HEK293T (cell line): ENCODE measurements at regions not wholly inside any gene's neighbourhood (a gene's known extent, or its start where the extent isn't known, plus 50 kb on each side); places are given as distances from the start of the nearest gene placed in this dataset.

ENCODE experiments used
- CTCF ChIA-PET: fragments of 350-600 bp; formaldehyde crosslinking; extraction: SDS; loops from one replicate; lab custom pipeline; 2021; ENCODE audit warnings: antibody characterized with exemption, inconsistent platforms; lab: Yijun Ruan, JAX
- POLR2A ChIA-PET: fragments of 350-600 bp; formaldehyde crosslinking; extraction: SDS; loops from one replicate; lab custom pipeline; 2020; ENCODE audit warnings: antibody characterized with exemption, inconsistent platforms; lab: Yijun Ruan, JAX
- DNase-seq: peaks from one replicate; pipeline ENCODE4 v3.0.0; 2012; ENCODE audit warnings: mixed read lengths; ENCODE audit errors: extremely low spot score
- ARNT ChIP-seq: fragments of 450-650 bp; IDR thresholded peaks from 2 replicates; pipeline ENCODE4 v1.6.1; 2017; ENCODE audit warnings: mild to moderate bottlenecking
- BHLHE40 ChIP-seq: fragments of 450-650 bp; IDR thresholded peaks from 2 replicates; pipeline ENCODE4 v1.6.1; 2016; ENCODE audit warnings: mild to moderate bottlenecking, moderate library complexity, borderline replicate concordance
- CTBP1 ChIP-seq: fragments of 450-650 bp; IDR thresholded peaks from 2 replicates; pipeline ENCODE4 v1.6.1; 2016; ENCODE audit warnings: borderline replicate concordance
- ELF4 ChIP-seq: fragments of 450-650 bp; IDR thresholded peaks from 2 replicates; pipeline ENCODE4 v1.6.1; 2017; ENCODE audit warnings: antibody characterized with exemption
- FOXA1 ChIP-seq: fragments of 450-650 bp; IDR thresholded peaks from 2 replicates; pipeline ENCODE4 v1.6.1; 2016; ENCODE audit warnings: mild to moderate bottlenecking
- FOXK2 ChIP-seq: fragments of 450-650 bp; IDR thresholded peaks from 2 replicates; pipeline ENCODE4 v1.6.1; 2016; ENCODE audit warnings: mild to moderate bottlenecking
- FOXM1 ChIP-seq: fragments of 450-650 bp; IDR thresholded peaks from 2 replicates; pipeline ENCODE4 v1.6.1; 2017; ENCODE audit warnings: mild to moderate bottlenecking, borderline replicate concordance
- HDGF ChIP-seq: fragments of 450-650 bp; IDR thresholded peaks from 2 replicates; pipeline ENCODE4 v1.6.1; 2017; ENCODE audit warnings: antibody characterized with exemption, borderline replicate concordance
- L3MBTL2 ChIP-seq: fragments of 450-650 bp; conservative IDR thresholded peaks from 2 replicates; pipeline ENCODE4 v1.6.1; 2016; ENCODE audit warnings: mild to moderate bottlenecking
- LEF1 ChIP-seq: fragments of 450-650 bp; IDR thresholded peaks from 2 replicates; pipeline ENCODE4 v1.6.1; 2017; ENCODE audit warnings: mild to moderate bottlenecking, borderline replicate concordance
- NFRKB ChIP-seq: fragments of 450-650 bp; IDR thresholded peaks from 2 replicates; pipeline ENCODE4 v1.6.1; 2016; ENCODE audit warnings: mild to moderate bottlenecking, moderate library complexity
- PKNOX1 ChIP-seq: fragments of 450-650 bp; IDR thresholded peaks from 2 replicates; pipeline ENCODE4 v1.6.1; 2016
- SP1 ChIP-seq: fragments of 450-650 bp; IDR thresholded peaks from 2 replicates; pipeline ENCODE4 v1.6.1; 2017
- SUZ12 ChIP-seq: fragments of 450-650 bp; IDR thresholded peaks from 2 replicates; pipeline ENCODE4 v1.6.1; 2016; ENCODE audit warnings: mild to moderate bottlenecking
- TARDBP ChIP-seq: fragments of 450-650 bp; IDR thresholded peaks from 2 replicates; pipeline ENCODE4 v1.6.1; 2016
- ZNF384 ChIP-seq: fragments of 450-650 bp; IDR thresholded peaks from 2 replicates; pipeline ENCODE4 v1.6.1; 2016

GRCh38 chr2:65675350-65675749, 243.0 kb upstream of the SPRED2 start:
- DNase-seq: no peak
- CTCF ChIA-PET: no interaction called here
- POLR2A ChIA-PET: interaction anchor here (1.0 kb wide), 1 partner anchor 14 kb away, joined by 3 read pairs; no protein-coding TSS in a partner anchor
- TF ChIP-seq CTBP1 (no peak), FOXM1 (no peak), LEF1 (no peak), TARDBP (no peak), SP1 (no peak), ELF4 (no peak), ZNF384 (no peak), ARNT (no peak), PKNOX1 (no peak), BHLHE40 (no peak), NFRKB (no peak), FOXA1 (no peak), SUZ12 (no peak), FOXK2 (no peak), HDGF (no peak), L3MBTL2 (no peak)

- ChIA-PET CTCF (interaction anchor here (0.7 kb wide), 1 partner anchor 31 kb away, joined by 3 read pairs; no protein-coding TSS in a partner anchor), POLR2A (no interaction called here)
- TF ChIP-seq ELF4: no peak
- no peak for TF ChIP-seq ZNF384
- DNase-seq: no peak
These were observed 239.4 kb upstream of the SPRED2 start for GRCh38 chr2:65671670-65672242.

- TF ChIP-seq CTBP1: no peak
- TF ChIP-seq L3MBTL2: no peak
- TF ChIP-seq BHLHE40: no peak
- no peak for TF ChIP-seq SP1
- no peak for TF ChIP-seq FOXA1
- POLR2A ChIA-PET: no interaction called here
- CTCF ChIA-PET: no interaction called here
- no peak for DNase-seq
These were observed 237.2 kb upstream of the SPRED2 start for GRCh38 chr2:65669574-65669973.

DNA sequence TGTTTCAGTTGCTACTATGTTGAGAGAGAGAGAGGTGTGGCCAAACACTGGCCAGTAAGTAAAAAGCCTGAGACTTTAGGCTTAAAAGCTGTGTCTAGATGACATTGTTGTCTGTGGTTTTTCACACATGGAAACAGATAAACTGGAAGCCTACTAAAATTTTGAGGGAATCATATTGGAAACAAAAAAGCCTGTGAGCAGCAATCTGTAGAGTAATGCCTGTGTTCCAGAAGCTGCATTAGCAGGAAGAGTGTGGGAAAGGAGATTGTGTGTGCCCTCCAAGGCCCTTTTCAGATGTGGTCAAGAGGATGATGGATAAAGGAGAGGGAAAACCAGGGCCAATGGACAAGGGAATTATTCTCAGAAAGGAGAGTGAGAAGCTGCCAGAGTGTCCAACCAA, 236.3 kb upstream of the SPRED2 start:
- CTCF ChIA-PET: no interaction called here
- TF ChIP-seq ZNF384 (no peak), FOXM1 (no peak), BHLHE40 (no peak), L3MBTL2 (no peak), CTBP1 (no peak), LEF1 (no peak), NFRKB (no peak), FOXA1 (no peak), FOXK2 (no peak), PKNOX1 (no peak), ELF4 (no peak), HDGF (no peak), ARNT (no peak), SP1 (no peak), SUZ12 (no peak), TARDBP (no peak)
- DNase-seq: no peak
- POLR2A ChIA-PET: no interaction called here

DNA sequence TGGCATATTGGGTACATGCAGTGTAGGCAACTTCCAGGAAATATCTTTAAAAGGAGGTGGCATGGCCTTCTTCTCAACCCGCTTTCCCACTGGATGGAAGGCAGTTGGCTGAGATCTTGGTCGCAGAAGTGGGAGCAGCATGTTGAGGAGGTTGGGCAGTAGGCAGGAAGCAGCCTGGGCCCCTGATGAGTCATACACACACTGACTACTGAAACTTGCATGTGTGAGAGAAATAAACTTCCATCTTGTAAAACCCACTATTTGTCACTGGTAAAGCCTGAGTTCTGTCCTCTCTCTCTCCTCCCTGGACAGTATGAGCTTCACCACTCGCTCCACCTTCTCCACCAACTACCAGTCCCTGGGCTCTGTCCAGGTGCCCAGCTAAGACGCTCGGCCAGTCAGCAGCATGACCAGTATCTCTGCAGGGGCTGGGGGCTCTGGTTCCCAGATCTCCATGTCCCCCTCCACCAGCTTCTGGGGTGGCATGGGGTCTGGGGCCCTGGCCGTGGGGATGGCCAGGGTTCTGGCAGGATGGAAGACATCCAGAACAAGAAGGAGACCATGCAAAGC, 233.8 kb upstream of the SPRED2 start:
- DNase-seq: no peak
- POLR2A ChIA-PET: no interaction called here
- CTCF ChIA-PET: interaction anchor here (0.6 to 1.4 kb wide), 3 partner anchors 10 to 24 kb away, joined by 3 to 4 read pairs (median 3); no protein-coding TSS in a partner anchor
- TF ChIP-seq TARDBP (no peak), SUZ12 (no peak), L3MBTL2 (no peak), FOXM1 (no peak), LEF1 (no peak), PKNOX1 (no peak), NFRKB (no peak), CTBP1 (no peak), BHLHE40 (no peak), ZNF384 (no peak), ELF4 (no peak), HDGF (no peak)

GRCh38 chr2:65664931-65665330, 232.5 kb upstream of the SPRED2 start:
- POLR2A ChIA-PET: no interaction called here
- DNase-seq: no peak
- CTCF ChIA-PET: no interaction called here
- TF ChIP-seq SUZ12: no peak
- no peak for TF ChIP-seq L3MBTL2
- no peak for TF ChIP-seq BHLHE40
- TF ChIP-seq NFRKB: no peak
- no peak for TF ChIP-seq SP1
- TF ChIP-seq ELF4: no peak
- no peak for TF ChIP-seq ARNT
- TF ChIP-seq FOXK2: no peak
- TF ChIP-seq TARDBP: no peak
- TF ChIP-seq LEF1: no peak
- TF ChIP-seq FOXM1: no peak
- TF ChIP-seq CTBP1: no peak
- TF ChIP-seq PKNOX1: no peak
- no peak for TF ChIP-seq HDGF
- TF ChIP-seq FOXA1: no peak
- no peak for TF ChIP-seq ZNF384
